K562 (cell line): ENCODE measurements at regions not wholly inside any gene's neighbourhood (a gene's known extent, or its start where the extent isn't known, plus 50 kb on each side); places are given as distances from the start of the nearest gene placed in this dataset.

Experiments
- ATAC-seq: fragments of 200-7000 bp; cut with Tn5 transposase; 3 replicates; pipeline ENCODE4 v1.9.1; 2020; ENCODE audit warnings: moderate library complexity
- BruUV-seq: library from RNA; stranded (reverse); fragments of 400-500 nt; replicated peaks from 2 replicates; lab custom pipeline; 2021; lab: Mats Ljungman, UMichigan
- CTCF ChIA-PET: fragments of 300-600 bp; formaldehyde crosslinking; extraction: SDS; loops from one replicate; lab custom pipeline; 2021; ENCODE audit warnings: low intra/inter-chr PET ratio; lab: Yijun Ruan, JAX
- POLR2A ChIA-PET: fragments of 300-600, 350-650 bp; sonication (Branson Sonifier 250); formaldehyde crosslinking; extraction: SDS; loops from one replicate; lab custom pipeline; 2021; ENCODE audit warnings: antibody characterized with exemption, inconsistent platforms; lab: Yijun Ruan, JAX
- DNase-seq, 4 experiments: peaks; one replicate each; pipeline versions ENCODE4 v3.0.0 to v3.0.0-alpha.2; 2011 to 2018; ENCODE audit warnings: low spot score in 3 of 4, mixed read lengths in 3 of 4; ENCODE audit errors: extremely low read depth in 1 of 4
- FAIRE-seq: peaks from 2 replicates; lab custom pipeline; 2011; peaks lifted over from hg19 to GRCh38; lab: Jason Lieb, UNC
- H2AFZ ChIP-seq: 2 replicates; pipeline ENCODE4 v1.6.0; 2011; ENCODE audit warnings: low read depth, low read length, control low read depth, inconsistent platforms
- H3K27ac ChIP-seq: fragments of 200-600 bp; 3 replicates; pipeline ENCODE4 v1.8.0; 2011; ENCODE audit warnings: low read depth, mild to moderate bottlenecking, control low read depth, inconsistent platforms, low read length, moderate library complexity, mixed read lengths; ENCODE audit errors: extremely low read depth
- H3K27me3 ChIP-seq, 2 experiments: fragments of 300-600 bp in 1 of 2; 2 replicates in 1 of 2; 3 replicates in 1 of 2; pipeline versions ENCODE4 v1.6.0 to v1.8.0; 2011; ENCODE audit warnings: inconsistent platforms in 2 of 2, low read length in 2 of 2, mild to moderate bottlenecking in 1 of 2, mixed read lengths in 1 of 2, moderate library complexity in 1 of 2; ENCODE audit not compliant: control insufficient read depth in 2 of 2, insufficient read depth in 2 of 2
- H3K36me3 ChIP-seq: fragments of 300-600 bp; 3 replicates; pipeline ENCODE4 v1.8.0; 2011; ENCODE audit warnings: mild to moderate bottlenecking, low read length, inconsistent platforms; ENCODE audit not compliant: control insufficient read depth, insufficient read depth
- H3K4me1 ChIP-seq, 2 experiments: fragments of 200-600 bp in 1 of 2; replicated peaks in 1 of 2; 2 replicates in 1 of 2; 3 replicates in 1 of 2; pipeline versions ENCODE4 v1.5.1 to v1.8.0; 2011; ENCODE audit warnings: inconsistent platforms in 2 of 2, low read length in 2 of 2, mild to moderate bottlenecking in 1 of 2, mixed read lengths in 1 of 2, moderate library complexity in 1 of 2; ENCODE audit not compliant: control insufficient read depth in 2 of 2, insufficient read depth in 2 of 2
- H3K4me2 ChIP-seq: 2 replicates; pipeline ENCODE4 v1.6.1; 2011; ENCODE audit warnings: low read length, control low read depth, inconsistent platforms, mixed read lengths; ENCODE audit not compliant: insufficient read depth
- H3K4me3 ChIP-seq: fragments of 200-600 bp; sonication (generic), shearing (Covaris generic); 2 replicates; pipeline ENCODE4 v1.5.1; 2016; ENCODE audit warnings: control low read depth, inconsistent platforms
- H3K79me2 ChIP-seq: fragments of 200-600 bp; 3 replicates; pipeline ENCODE4 v1.8.0; 2011; ENCODE audit warnings: low read length, inconsistent platforms; ENCODE audit not compliant: control insufficient read depth, insufficient read depth
- H3K9ac ChIP-seq, 2 experiments: 2 replicates each; pipeline versions ENCODE4 v1.6.0 to v1.6.1; 2011; ENCODE audit warnings: low read depth in 2 of 2, low read length in 2 of 2, control low read depth in 1 of 2, inconsistent platforms in 1 of 2, mild to moderate bottlenecking in 1 of 2, mixed read lengths in 1 of 2; ENCODE audit not compliant: insufficient read depth in 1 of 2
- H3K9me1 ChIP-seq: one replicate; pipeline ENCODE4 v1.6.0; 2011; ENCODE audit warnings: inconsistent platforms, mild to moderate bottlenecking, low read length, moderate library complexity; ENCODE audit not compliant: control insufficient read depth, insufficient read depth
- H3K9me3 ChIP-seq: replicated peaks from 2 replicates; pipeline ENCODE4 v1.5.1; 2011; ENCODE audit warnings: low read depth, low read length, inconsistent platforms; ENCODE audit not compliant: control insufficient read depth, insufficient read depth
- H4K20me1 ChIP-seq: replicated peaks from 2 replicates; pipeline ENCODE4 v1.6.1; 2011; ENCODE audit warnings: low read length, inconsistent platforms, mixed read lengths; ENCODE audit not compliant: control insufficient read depth, insufficient read depth
- GABPB1 ChIP-seq: sonication (generic); formaldehyde crosslinking; IDR thresholded peaks from 2 replicates; pipeline ENCODE4 v1.8.0; 2022; ENCODE audit warnings: mild to moderate bottlenecking, missing genetic modification reagents
- MED1 ChIP-seq: sonication (generic); formaldehyde crosslinking; IDR thresholded peaks from 2 replicates; pipeline ENCODE4 v1.8.1; 2023; ENCODE audit warnings: missing genetic modification reagents, borderline replicate concordance
- in situ Hi-C: fragments of 300-500 bp; cut with MboI; formaldehyde crosslinking; loops from 4 replicates; pipeline ENCODE4 v1.15.0; 2018; ENCODE audit warnings: inconsistent platforms, mixed read lengths
- intact Hi-C: fragments of 100-400 bp; cut with micrococcal nuclease; formaldehyde crosslinking; loops from 2 replicates; pipeline ENCODE4 v1.14.2; 2022
- TF ChIP-seq, protein P1 (sequence below): fragments of 250-450 bp; sonication (Bioruptor Pico); IDR thresholded peaks from 2 replicates; pipeline ENCODE4 v1.5.0; 2020; ENCODE audit warnings: mild to moderate bottlenecking, borderline replicate concordance
- TF ChIP-seq, protein P2 (sequence below): fragments of 450-650 bp; formaldehyde crosslinking; IDR thresholded peaks from 2 replicates; pipeline ENCODE4 v1.4.0; 2020; ENCODE audit warnings: mild to moderate bottlenecking, moderate library complexity

DNA sequence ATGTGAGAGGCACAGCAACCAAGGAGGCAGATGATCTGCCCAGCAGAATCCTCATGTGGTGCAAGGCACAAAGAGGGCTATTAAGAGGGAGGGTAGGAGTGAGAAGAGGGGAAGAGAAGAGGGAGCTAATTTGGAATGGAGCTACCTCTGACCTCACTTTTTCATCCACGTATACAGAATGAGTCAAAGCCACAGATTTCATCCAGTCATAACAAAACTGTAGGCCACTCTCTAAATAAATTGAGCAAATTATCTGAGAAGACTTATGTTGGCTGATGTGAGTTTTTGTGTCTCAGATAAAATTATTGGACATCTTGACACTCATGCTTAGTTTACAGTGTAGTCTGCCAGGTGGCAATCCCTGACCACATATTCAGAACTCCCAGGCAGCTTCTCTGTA, 325.6 kb downstream of the TTLL7 start (continued):
- TF ChIP-seq MED1 (CRISPR knock-in tag): no peak
- TF ChIP-seq, protein P1, sequence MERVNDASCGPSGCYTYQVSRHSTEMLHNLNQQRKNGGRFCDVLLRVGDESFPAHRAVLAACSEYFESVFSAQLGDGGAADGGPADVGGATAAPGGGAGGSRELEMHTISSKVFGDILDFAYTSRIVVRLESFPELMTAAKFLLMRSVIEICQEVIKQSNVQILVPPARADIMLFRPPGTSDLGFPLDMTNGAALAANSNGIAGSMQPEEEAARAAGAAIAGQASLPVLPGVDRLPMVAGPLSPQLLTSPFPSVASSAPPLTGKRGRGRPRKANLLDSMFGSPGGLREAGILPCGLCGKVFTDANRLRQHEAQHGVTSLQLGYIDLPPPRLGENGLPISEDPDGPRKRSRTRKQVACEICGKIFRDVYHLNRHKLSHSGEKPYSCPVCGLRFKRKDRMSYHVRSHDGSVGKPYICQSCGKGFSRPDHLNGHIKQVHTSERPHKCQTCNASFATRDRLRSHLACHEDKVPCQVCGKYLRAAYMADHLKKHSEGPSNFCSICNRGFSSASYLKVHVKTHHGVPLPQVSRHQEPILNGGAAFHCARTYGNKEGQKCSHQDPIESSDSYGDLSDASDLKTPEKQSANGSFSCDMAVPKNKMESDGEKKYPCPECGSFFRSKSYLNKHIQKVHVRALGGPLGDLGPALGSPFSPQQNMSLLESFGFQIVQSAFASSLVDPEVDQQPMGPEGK (CRISPR knock-in tag): no peak
- TF ChIP-seq, protein P2, sequence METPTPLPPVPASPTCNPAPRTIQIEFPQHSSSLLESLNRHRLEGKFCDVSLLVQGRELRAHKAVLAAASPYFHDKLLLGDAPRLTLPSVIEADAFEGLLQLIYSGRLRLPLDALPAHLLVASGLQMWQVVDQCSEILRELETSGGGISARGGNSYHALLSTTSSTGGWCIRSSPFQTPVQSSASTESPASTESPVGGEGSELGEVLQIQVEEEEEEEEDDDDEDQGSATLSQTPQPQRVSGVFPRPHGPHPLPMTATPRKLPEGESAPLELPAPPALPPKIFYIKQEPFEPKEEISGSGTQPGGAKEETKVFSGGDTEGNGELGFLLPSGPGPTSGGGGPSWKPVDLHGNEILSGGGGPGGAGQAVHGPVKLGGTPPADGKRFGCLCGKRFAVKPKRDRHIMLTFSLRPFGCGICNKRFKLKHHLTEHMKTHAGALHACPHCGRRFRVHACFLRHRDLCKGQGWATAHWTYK (CRISPR knock-in tag): no peak

DNA sequence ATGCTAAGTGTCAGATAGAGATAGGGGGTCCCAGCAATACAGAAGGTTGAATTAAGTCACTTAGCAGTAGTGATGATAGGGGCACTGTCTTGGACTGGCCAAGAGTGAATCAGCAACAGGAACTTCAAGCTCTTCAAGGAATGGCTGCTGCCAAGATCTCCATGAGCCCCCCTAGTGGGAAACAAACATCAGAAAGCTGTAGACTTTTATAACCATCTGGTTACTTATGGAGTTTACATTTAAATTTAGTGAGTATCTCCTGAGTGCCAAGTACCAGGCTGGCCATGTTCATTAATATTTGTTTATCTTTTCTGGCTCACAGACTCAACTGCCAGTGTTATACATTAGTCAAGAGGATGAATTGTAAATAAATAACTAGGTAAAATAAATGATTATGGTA, 327.3 kb downstream of the TTLL7 start:
- TF ChIP-seq GABPB1 (CRISPR knock-in tag): no peak
- TF ChIP-seq, all 486 proteins: peak for 0
- Histone ChIP-seq H3K9ac (no peak overlapping the region), H3K4me3 (no peak overlapping the region), H3K36me3 (no peaks in the 10 kb centered on the region), H3K4me1 (no peaks in the 10 kb centered on the region), H3K9me3 (no peaks in the 10 kb centered on the region), H3K79me2 (no peaks in the 10 kb centered on the region), H2AFZ (no peak overlapping the region), H3K27ac (no peak overlapping the region), H3K4me2 (no peak overlapping the region), H3K27me3 (no peaks in the 10 kb centered on the region), H3K9me1 (no peaks in the 10 kb centered on the region), H4K20me1 (no peaks in the 10 kb centered on the region)
- ChIA-PET CTCF (interaction anchor here (0.5 kb wide), 1 partner anchor 102 kb away, joined by 3 read pairs; no protein-coding TSS in a partner anchor), POLR2A (interaction anchor here (0.5 kb wide), 1 partner anchor 45 kb away, joined by 3 read pairs; no protein-coding TSS in a partner anchor)
- ATAC-seq (no peak), DNase-seq (no peak), FAIRE-seq (no peak)
- no TSS peak for BruUV-seq
- intact Hi-C loops: no loop called here
- in situ Hi-C loops: no loop called here
